GM18870 (cell line): ENCODE measurements at regions not wholly inside any gene's neighbourhood (a gene's known extent, or its start where the extent isn't known, plus 50 kb on each side); places are given as distances from the start of the nearest gene placed in this dataset.
"Not testable (repeated sequence)": the region's sequence is repeated elsewhere in the genome, so short reads cannot be mapped to it uniquely, and the experiment has no call there.

Source experiments
- ATAC-seq: cut with Tn5 transposase; IDR thresholded peaks from one replicate; pipeline ENCODE4 v1.9.1; 2021; ENCODE audit warnings: moderate library complexity; ENCODE audit not compliant: unreplicated experiment

GRCh38 chr7:119756687-119757086 lies 516.3 kb upstream of the KCND2 start:
- no peak for ATAC-seq

DNA sequence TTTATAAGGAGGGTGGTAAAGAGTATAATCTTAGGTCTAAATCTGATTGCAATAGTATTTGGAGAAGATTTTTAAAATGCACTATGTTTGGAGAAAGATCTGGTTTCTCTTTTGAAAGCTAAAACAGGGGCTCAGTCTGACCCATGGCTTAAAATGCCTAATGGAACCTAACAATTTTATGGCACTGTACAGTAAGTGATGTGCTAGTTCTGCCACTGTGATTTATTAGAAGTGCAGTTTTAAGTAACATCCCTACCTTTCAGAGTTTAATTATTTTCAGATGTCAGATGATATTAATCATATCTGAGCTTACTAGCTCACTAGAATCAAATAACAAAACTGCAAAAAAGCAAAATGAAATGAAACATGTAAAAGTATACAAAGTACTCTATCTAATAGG lies 514.7 kb upstream of the KCND2 start:
- no peak for ATAC-seq

- ATAC-seq = no peak
Measured at GRCh38 chr7:119761776-119762175, 511.2 kb upstream of the KCND2 start.

DNA sequence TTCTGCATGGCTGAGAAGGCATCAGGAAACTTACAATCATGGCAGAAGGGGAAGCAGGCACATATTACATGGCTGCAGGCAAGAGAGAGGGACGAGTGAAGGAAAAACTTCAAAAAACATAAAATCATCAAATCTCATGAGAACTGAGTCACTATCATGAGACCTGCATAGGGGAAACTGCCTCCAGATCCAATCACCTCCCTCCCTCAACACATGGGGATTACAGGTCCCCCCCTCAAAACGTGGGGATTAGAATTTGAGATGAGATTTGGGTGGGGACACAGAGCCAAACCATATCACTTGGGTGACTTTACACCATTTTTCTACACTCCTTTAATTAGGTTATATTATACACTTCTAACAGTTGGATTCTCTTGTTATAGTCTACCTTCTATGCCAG lies 490.7 kb upstream of the KCND2 start:
- ATAC-seq = no peak

DNA sequence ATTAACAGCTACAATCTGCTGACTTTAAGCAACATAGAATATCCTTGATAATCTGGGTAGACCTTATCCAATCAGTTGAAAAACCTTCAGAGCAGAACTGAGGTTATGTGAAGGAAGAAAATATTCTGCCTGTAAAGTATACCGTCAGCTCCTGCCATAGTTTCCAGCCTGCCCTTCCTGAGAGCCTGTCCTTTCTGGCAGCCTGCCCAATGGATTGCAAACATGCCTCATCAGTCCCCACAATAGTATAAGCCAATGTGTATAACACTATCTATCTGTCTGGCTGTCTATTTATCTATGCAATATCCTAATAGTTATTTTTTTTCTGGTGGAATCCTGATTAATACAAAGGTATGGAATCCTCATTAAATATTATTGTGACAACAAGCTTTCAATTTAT lies 489.2 kb upstream of the KCND2 start:
- ATAC-seq = no peak

DNA sequence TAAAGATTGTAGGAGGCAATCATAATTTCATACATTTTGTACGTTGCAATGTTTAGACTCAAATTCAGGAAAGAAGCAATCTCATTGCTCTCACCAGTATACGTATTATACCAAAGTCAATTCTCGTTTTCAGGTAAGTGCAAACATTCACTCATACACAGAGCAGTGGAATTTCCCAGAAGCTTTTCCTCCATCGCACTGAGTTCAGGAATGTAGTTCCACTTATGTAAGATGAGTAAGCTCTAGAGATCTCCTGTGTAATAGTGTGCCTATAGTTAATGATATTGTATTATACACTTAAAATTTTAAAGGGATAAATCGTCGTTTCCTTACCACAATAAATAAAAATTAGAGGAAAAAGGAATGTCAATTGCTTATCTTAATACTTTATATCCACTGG lies 470.8 kb upstream of the KCND2 start:
- ATAC-seq = no peak

GRCh38 chr7:119825091-119825655 lies 447.8 kb upstream of the KCND2 start:
- no peak for ATAC-seq

DNA sequence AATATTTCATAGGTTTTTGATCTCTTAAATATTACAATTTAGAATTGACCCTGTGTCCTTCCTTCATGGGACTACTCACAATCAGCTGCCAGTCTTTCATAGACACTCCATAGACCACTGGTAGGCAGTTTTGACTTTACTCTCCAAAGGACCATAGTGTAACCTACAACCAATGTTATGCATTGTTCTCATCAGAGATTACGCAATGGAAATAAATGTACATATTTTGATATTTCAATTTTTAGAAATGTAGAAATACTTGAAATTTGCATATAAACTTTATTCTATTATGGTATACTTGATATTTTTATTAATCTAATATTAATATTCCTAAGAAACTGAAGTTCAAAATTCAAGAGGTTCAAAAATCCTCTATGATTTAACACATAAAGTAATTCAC lies 446.4 kb upstream of the KCND2 start:
- ATAC-seq = no peak

- no peak for ATAC-seq
Measured at GRCh38 chr7:119838444-119838843, 434.5 kb upstream of the KCND2 start.

- ATAC-seq = no peak
Measured at GRCh38 chr7:119842337-119842736, 430.6 kb upstream of the KCND2 start.

DNA sequence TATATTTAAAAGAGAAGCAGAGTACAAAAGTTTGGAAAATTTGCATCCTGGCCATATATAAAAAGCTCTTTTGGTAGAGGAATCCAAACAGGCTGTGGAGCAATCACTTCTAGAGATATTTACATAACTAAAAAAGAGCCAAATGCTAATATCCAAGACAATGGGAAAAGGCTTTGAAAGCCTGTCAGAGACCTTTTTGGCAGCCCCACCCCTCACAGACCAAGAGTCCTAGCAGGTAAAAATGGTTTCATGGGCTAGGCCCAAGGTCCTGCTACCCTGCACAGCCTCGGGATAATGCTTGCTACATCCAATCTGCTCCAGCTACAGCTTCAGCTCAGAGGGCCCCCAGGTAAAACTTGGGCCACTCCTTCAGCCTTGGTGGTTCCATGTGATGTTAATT lies 430.2 kb upstream of the KCND2 start:
- ATAC-seq = no peak

- ATAC-seq = no peak
Measured at GRCh38 chr7:119861385-119861784, 411.6 kb upstream of the KCND2 start.

DNA sequence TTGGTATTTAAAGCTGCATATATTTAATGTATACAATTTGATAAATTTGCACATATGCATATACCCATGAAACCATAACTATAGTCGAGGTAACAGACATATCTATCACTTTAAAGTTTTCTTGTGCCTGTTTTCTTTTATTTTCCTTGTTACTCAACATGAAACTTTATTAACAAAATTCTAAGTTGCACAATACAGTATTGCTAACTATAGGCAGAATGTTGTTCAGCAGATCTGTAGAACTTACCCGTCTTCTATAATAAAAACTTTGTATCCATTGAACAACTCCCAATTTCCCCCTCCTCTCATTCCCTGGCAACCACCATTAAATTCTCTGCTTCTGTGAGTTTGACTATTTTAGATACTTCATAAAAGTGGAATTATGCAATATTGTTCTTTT lies 404.6 kb upstream of the KCND2 start:
- ATAC-seq = no peak

GRCh38 chr7:119879835-119880234 lies 393.1 kb upstream of the KCND2 start:
- ATAC-seq = no peak

DNA sequence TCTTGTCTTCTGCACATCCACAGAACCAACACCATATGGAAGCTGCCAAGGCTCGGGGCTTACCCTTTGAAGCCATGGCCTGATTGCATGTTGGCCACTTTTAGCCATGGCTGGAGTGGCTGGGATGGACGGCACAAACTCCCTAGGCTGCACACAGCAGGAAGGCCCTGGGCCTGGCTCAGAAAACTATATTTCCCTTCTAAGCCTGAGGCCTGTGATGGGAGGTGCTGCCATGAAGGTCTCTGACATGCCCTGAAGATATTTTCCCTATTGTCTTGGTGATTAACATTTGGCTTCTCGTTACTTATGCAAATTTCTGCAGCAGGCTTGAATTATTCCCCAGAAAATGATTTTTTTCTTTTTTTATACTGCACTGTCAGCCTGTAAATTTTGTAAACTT lies 387.0 kb upstream of the KCND2 start:
- no peak for ATAC-seq

DNA sequence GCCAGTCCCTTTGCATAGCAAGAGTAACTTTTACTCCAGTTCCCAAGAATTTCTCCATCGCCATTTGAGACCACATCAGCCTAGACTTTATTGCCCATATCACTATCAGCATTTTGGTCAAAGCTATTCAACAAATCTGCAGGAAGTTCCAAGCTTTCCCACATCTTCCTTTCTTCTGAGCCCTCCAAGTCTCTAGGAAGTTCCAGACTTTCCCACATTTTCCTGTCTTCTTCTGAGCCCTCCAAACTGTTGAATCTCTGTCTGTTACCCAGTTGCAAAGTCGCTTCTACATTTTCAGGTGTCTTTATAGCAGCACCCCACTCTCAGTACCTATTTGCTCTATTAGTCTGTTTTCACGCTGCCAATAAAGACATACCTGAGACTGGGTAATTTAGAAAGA lies 386.4 kb upstream of the KCND2 start:
- ATAC-seq = not testable (repeated sequence)

DNA sequence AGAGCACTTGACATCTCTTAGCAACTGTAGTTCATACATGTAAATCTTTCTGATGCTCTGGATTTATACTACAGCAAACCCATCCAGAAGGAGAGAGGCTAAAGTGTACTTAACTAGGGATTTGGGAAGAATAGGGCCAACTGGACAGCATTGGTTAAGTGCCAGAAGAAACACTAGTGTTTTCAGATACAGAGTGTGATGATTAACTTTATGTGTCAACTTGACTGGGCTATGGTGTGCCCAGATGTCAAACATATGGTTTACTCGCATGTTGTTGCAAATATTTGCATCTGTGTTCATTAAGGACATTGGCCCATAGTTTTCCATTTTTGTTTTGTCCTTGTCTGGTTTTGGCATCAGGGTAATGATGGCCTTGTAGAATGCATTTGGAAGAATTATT lies 384.7 kb upstream of the KCND2 start:
- no peak for ATAC-seq

DNA sequence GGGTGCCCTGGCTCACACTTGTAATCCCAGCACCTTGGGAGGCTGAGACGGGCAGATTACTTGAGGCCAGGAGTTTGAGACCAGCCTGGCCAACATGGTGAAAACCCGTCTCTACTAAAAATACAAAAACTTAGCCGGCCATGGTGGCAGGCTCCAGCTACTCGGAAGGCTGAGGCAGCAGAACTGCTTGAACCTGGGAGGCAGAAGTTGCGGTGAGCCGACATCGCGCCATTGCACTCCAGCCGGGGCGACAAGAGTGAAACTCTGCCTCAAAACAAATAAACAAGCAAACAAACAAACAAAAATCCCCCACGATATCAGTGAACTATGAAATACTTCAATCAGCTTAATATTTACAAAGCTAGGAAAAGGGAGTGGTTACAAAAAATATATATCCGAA lies 382.3 kb upstream of the KCND2 start:
- ATAC-seq = no peak

DNA sequence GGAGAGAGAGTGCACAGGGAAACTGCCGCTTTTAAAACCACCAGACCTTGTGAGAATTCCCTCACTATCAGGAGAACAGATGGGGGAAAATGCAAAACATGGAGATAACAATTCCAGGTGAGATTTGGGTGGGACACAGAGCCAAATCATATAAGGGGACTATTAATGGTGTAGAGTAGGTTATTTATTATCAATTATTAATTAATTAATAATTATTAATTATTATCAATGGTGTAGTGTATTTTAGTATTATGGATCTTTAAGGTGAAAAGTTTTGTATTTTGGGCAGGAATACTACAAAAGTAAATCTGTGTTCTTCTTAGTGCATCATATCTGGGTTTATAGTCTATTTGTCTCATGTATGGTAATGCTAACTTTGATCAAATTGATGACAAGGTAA lies 377.7 kb upstream of the KCND2 start:
- ATAC-seq = no peak

DNA sequence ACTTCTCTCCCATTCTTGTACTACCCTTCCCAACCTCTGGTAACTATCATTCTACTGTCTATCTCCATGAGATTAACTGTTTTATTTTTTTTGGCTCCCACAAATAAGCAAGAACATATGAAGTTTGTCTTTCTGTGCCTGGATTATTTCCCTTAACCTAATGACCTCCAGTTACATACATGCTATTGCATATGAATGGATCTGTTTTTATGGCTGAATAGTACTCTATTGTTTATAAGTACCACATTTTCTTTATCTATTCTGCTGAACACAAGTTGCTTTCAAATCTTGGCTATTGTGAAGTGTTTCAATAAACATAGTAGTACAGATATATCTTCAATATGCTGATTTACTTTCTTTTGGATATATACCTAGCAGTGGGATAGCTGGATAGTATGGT lies 376.6 kb upstream of the KCND2 start:
- ATAC-seq = no peak

GRCh38 chr7:119900996-119901672 lies 371.8 kb upstream of the KCND2 start:
- no peak for ATAC-seq

GRCh38 chr7:119903085-119903484 lies 369.9 kb upstream of the KCND2 start:
- no peak for ATAC-seq

DNA sequence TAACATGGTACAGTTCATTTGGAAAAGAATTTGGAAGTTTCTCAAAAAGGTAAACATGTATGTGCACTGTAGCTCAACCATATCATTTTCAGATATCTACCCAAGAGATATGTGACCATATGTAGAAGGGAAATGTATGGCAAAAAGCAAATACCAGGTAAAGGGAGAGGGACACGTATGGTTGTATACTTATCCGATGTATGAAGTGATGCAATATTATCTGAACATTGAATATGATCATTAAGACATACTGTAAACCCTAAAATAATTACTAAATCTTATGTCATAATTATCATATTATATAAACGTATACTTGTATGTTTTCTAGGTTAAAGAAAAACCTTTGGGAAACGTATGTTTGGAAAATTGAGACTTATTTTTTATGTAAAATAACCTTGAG lies 367.5 kb upstream of the KCND2 start:
- ATAC-seq = no peak
